ENCODE measurements at regions not wholly inside any gene's neighbourhood (a gene's known extent, or its start where the extent isn't known, plus 50 kb on each side); places are given as distances from the start of the nearest gene placed in this dataset.

DNA sequence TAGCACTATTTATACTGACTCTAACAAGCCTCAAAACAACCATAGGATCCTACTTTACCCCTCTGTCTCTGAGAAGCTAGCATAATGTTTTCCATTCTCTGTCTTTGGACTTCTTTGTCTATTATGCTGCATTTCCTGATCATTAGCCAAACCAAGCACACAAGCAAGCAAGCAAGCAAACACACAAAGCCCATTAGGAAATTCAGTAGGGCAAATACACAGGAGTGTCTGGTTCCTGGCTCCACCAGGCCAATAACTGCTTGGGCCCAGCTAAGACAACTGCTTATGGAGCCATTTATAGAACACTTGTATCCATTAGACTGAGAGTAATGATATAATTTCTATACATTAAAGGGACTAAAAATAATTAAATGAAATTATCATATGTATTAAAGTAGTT is 952.9 kb upstream of the EPHA7 start:
- H4K20me1 ChIP-seq (replicated peaks; ENCODE audit: control insufficient read depth, extremely low read depth, insufficient read depth, low read length): no peaks in the 10 kb centered on the region
- H3K4me1 ChIP-seq (ENCODE audit: control insufficient read depth, extremely low read depth, insufficient read depth, low read length): no peaks in the 10 kb centered on the region
- H3K27me3 ChIP-seq (ENCODE audit: control insufficient read depth in 2 of 2, insufficient read depth in 2 of 2, low read length in 2 of 2): no peaks in the 10 kb centered on the region
- no TSS peak for BruUV-seq (replicated peaks)
- POLR2A ChIA-PET: no interaction called here
- CTCF ChIA-PET: no interaction called here
- H3K9me1 ChIP-seq (replicated peaks; ENCODE audit: control insufficient read depth, extremely low read depth, insufficient read depth, low read length): no peaks in the 10 kb centered on the region
- H3K36me3 ChIP-seq (ENCODE audit: control insufficient read depth in 2 of 2, extremely low read depth in 1 of 2, insufficient read depth in 2 of 2, low read length in 2 of 2): no peaks in the 10 kb centered on the region
- no peak for DNase-seq (ENCODE audit: low read depth, low spot score)
- H3K9me3 ChIP-seq (replicated peaks; ENCODE audit: control insufficient read depth, insufficient read depth, low read length): no peaks in the 10 kb centered on the region
- H3K9ac ChIP-seq (replicated peaks; ENCODE audit: extremely low read depth, insufficient read depth, low read length): no peak overlapping the region
- TF ChIP-seq FOS (IDR thresholded peaks at IDR 0.05; ENCODE audit: borderline replicate concordance, insufficient read depth, low read length): no peak
- TF ChIP-seq, protein P1, sequence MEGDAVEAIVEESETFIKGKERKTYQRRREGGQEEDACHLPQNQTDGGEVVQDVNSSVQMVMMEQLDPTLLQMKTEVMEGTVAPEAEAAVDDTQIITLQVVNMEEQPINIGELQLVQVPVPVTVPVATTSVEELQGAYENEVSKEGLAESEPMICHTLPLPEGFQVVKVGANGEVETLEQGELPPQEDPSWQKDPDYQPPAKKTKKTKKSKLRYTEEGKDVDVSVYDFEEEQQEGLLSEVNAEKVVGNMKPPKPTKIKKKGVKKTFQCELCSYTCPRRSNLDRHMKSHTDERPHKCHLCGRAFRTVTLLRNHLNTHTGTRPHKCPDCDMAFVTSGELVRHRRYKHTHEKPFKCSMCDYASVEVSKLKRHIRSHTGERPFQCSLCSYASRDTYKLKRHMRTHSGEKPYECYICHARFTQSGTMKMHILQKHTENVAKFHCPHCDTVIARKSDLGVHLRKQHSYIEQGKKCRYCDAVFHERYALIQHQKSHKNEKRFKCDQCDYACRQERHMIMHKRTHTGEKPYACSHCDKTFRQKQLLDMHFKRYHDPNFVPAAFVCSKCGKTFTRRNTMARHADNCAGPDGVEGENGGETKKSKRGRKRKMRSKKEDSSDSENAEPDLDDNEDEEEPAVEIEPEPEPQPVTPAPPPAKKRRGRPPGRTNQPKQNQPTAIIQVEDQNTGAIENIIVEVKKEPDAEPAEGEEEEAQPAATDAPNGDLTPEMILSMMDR (IDR thresholded peaks at IDR 0.05; ENCODE audit: extremely low read depth in 1 of 2, insufficient read depth in 1 of 2, low read depth in 1 of 2, low read length in 2 of 2): no peak
- no peak for TF ChIP-seq JUN (IDR thresholded peaks at IDR 0.05; ENCODE audit: borderline replicate concordance, insufficient read depth, insufficient read length, low read depth)
- TF ChIP-seq POLR2AphosphoS5 (IDR thresholded peaks at IDR 0.05; ENCODE audit: insufficient read depth, low read depth, low read length): no peak
- TF ChIP-seq POLR2A (IDR thresholded peaks at IDR 0.05; ENCODE audit: low read depth, low read length): no peak
- TF ChIP-seq, protein P2, sequence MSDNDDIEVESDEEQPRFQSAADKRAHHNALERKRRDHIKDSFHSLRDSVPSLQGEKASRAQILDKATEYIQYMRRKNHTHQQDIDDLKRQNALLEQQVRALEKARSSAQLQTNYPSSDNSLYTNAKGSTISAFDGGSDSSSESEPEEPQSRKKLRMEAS (IDR thresholded peaks at IDR 0.05; ENCODE audit: insufficient read depth, insufficient read length): no peak
- no peak for TF ChIP-seq EZH2 (IDR thresholded peaks at IDR 0.05; ENCODE audit: borderline replicate concordance, low read depth, low read length, severe bottlenecking)
- FAIRE-seq: no peak
- dilution Hi-C loops (cut with MboI; ENCODE audit: extremely low pct_ligation_motif_present, low sequenced_read_pairs) (no loop called here), intact Hi-C loops (cut with micrococcal nuclease) (no loop called here)
- no peak overlapping the region for H3K4me2 ChIP-seq (ENCODE audit: insufficient read depth, low read length)
- no peak overlapping the region for H2AFZ ChIP-seq (ENCODE audit: low read depth, low read length)
- no peaks in the 10 kb centered on the region for H3K79me2 ChIP-seq (ENCODE audit: control insufficient read depth, insufficient read depth, low read length)
- no peak overlapping the region for H3K4me3 ChIP-seq (replicated peaks in 1 of 3; ENCODE audit: insufficient read depth in 1 of 3, low read depth in 1 of 3, low read length in 3 of 3)
- no peak overlapping the region for H3K27ac ChIP-seq (ENCODE audit: insufficient read depth, low read depth, low read length)
